Spinal cord (tissue), 9 donors: ENCODE measurements at regions not wholly inside any gene's neighbourhood (a gene's known extent, or its start where the extent isn't known, plus 50 kb on each side); places are given as distances from the start of the nearest gene placed in this dataset.

ENCODE experiments used
- DNase-seq, 6 donors: peaks; one replicate each; pipeline versions ENCODE4 v3.0.0 to v3.0.0-alpha.2; 2013 to 2015; ENCODE audit warnings: low spot score in 6 of 6, low read depth in 4 of 6
- H3K27ac ChIP-seq: one replicate; pipeline ENCODE4 v1.5.1; 2013; ENCODE audit warnings: low read depth, low read length, control low read depth
- H3K27me3 ChIP-seq: one replicate; pipeline ENCODE4 v1.6.1; 2013; ENCODE audit warnings: low read length; ENCODE audit not compliant: control insufficient read depth, insufficient read depth
- H3K36me3 ChIP-seq: one replicate; pipeline ENCODE4 v1.6.1; 2013; ENCODE audit warnings: low read length; ENCODE audit not compliant: control insufficient read depth, insufficient read depth
- H3K4me1 ChIP-seq: one replicate; pipeline ENCODE4 v1.6.1; 2013; ENCODE audit warnings: low read length; ENCODE audit not compliant: control insufficient read depth, insufficient read depth
- H3K4me3 ChIP-seq: one replicate; pipeline ENCODE4 v1.5.1; 2013; ENCODE audit warnings: low read depth, low read length, control low read depth
- H3K9me3 ChIP-seq: one replicate; pipeline ENCODE4 v1.6.1; 2013; ENCODE audit warnings: low read length; ENCODE audit not compliant: control insufficient read depth, insufficient read depth
- WGBS: methylation state at CpG from one replicate; pipeline ENCODE4 v1.1.5; 2013; ENCODE audit warnings: missing lambda C conversion rate; ENCODE audit not compliant: insufficient coverage; 5-methylcytosine and 5-hydroxymethylcytosine counted together
- donor health status: healthy.

- Histone ChIP-seq H3K9me3 (no peaks in the 10 kb centered on the region), H3K4me3 (no peak overlapping the region), H3K36me3 (no peaks in the 10 kb centered on the region), H3K27me3 (no peaks in the 10 kb centered on the region), H3K27ac (no peak overlapping the region), H3K4me1 (no peaks in the 10 kb centered on the region)
- DNase-seq: no peak
- 93% methylated on average over 2 of the region's 3 CpGs for WGBS
Observed at GRCh38 chr5:44664711-44665100, 144.0 kb upstream of the MRPS30 start.

- no peak for DNase-seq
- WGBS: 85% methylated on average over 6 of the region's 10 CpGs
- Histone ChIP-seq H3K4me1 (no peaks in the 10 kb centered on the region), H3K36me3 (no peaks in the 10 kb centered on the region), H3K9me3 (no peaks in the 10 kb centered on the region), H3K27ac (no peak overlapping the region), H3K4me3 (no peak overlapping the region), H3K27me3 (no peaks in the 10 kb centered on the region)
Observed at GRCh38 chr5:44663991-44664710, 144.6 kb upstream of the MRPS30 start.

- 90% methylated on average over 1 of the region's 1 CpG for WGBS
- H3K36me3 ChIP-seq: no peaks in the 10 kb centered on the region
- H3K4me1 ChIP-seq: no peaks in the 10 kb centered on the region
Observed at GRCh38 chr5:44661851-44662250, 146.9 kb upstream of the MRPS30 start.

GRCh38 chr5:44660251-44660650 is 148.5 kb upstream of the MRPS30 start:
- no peaks in the 10 kb centered on the region for H3K4me1 ChIP-seq
- H3K27me3 ChIP-seq: no peaks in the 10 kb centered on the region
- no peak for DNase-seq
- H3K27ac ChIP-seq: no peak overlapping the region
- H3K9me3 ChIP-seq: peaks cover 2% of the 10 kb centered on the region
- no peak overlapping the region for H3K4me3 ChIP-seq
- H3K36me3 ChIP-seq: no peaks in the 10 kb centered on the region

More at GRCh38 chr5:44661851-44662250, 146.9 kb upstream of the MRPS30 start:
- H3K9me3 ChIP-seq: no peaks in the 10 kb centered on the region
- no peaks in the 10 kb centered on the region for H3K27me3 ChIP-seq
- DNase-seq: no peak
- H3K4me3 ChIP-seq: no peak overlapping the region
- no peak overlapping the region for H3K27ac ChIP-seq

GRCh38 chr5:44659334-44659733 is 149.4 kb upstream of the MRPS30 start:
- Histone ChIP-seq H3K9me3 (peaks cover 2% of the 10 kb centered on the region), H3K4me1 (no peaks in the 10 kb centered on the region), H3K36me3 (no peaks in the 10 kb centered on the region), H3K4me3 (no peak overlapping the region), H3K27ac (no peak overlapping the region), H3K27me3 (no peaks in the 10 kb centered on the region)
- DNase-seq: no peak
- 44% methylated on average over 3 of the region's 3 CpGs for WGBS

- Histone ChIP-seq H3K9me3 (peaks cover 2% of the 10 kb centered on the region), H3K27ac (no peak overlapping the region), H3K4me3 (no peak overlapping the region), H3K4me1 (no peaks in the 10 kb centered on the region), H3K27me3 (no peaks in the 10 kb centered on the region), H3K36me3 (no peaks in the 10 kb centered on the region)
- no peak for DNase-seq
- no CpG with 5 or more reads among the region's 2 CpGs for WGBS
Observed at GRCh38 chr5:44652674-44653073, 156.1 kb upstream of the MRPS30 start.

- Histone ChIP-seq H3K36me3 (no peaks in the 10 kb centered on the region), H3K27ac (no peak overlapping the region), H3K4me1 (no peaks in the 10 kb centered on the region), H3K9me3 (peaks cover under 1% of the 10 kb centered on the region), H3K4me3 (no peak overlapping the region), H3K27me3 (no peaks in the 10 kb centered on the region)
- WGBS: 13% methylated on average over 1 of the region's 4 CpGs
- peak in 4 of 6 donors; percentile 11 to 44 (median 22) for DNase-seq
Observed at GRCh38 chr5:44646016-44646415, 162.7 kb upstream of the MRPS30 start.

- Histone ChIP-seq H3K4me1 (no peaks in the 10 kb centered on the region), H3K4me3 (no peak overlapping the region), H3K9me3 (peaks cover 1% of the 10 kb centered on the region), H3K36me3 (no peaks in the 10 kb centered on the region), H3K27me3 (no peaks in the 10 kb centered on the region), H3K27ac (no peak overlapping the region)
- WGBS: no CpG with 5 or more reads among the region's 2 CpGs
- DNase-seq: no peak
Observed at GRCh38 chr5:44645502-44645901, 163.2 kb upstream of the MRPS30 start.

GRCh38 chr5:44644628-44645027 is 164.1 kb upstream of the MRPS30 start:
- Histone ChIP-seq H3K36me3 (no peaks in the 10 kb centered on the region), H3K27ac (no peak overlapping the region), H3K9me3 (peaks cover 1% of the 10 kb centered on the region), H3K27me3 (no peaks in the 10 kb centered on the region), H3K4me1 (no peaks in the 10 kb centered on the region), H3K4me3 (no peak overlapping the region)
- no CpG with 5 or more reads among the region's 3 CpGs for WGBS
- DNase-seq: no peak

- no peaks in the 10 kb centered on the region for H3K36me3 ChIP-seq
- H3K27ac ChIP-seq: no peak overlapping the region
- H3K4me1 ChIP-seq: no peaks in the 10 kb centered on the region
- WGBS: 97% methylated on average over 2 of the region's 2 CpGs
- H3K4me3 ChIP-seq: no peak overlapping the region
- H3K27me3 ChIP-seq: no peaks in the 10 kb centered on the region
- DNase-seq: no peak
- peaks cover 1% of the 10 kb centered on the region for H3K9me3 ChIP-seq
Observed at GRCh38 chr5:44641820-44642219, 166.9 kb upstream of the MRPS30 start.
